Colonic mucosa (tissue), 4 donors: ENCODE measurements at regions not wholly inside any gene's neighbourhood (a gene's known extent, or its start where the extent isn't known, plus 50 kb on each side); places are given as distances from the start of the nearest gene placed in this dataset.

Source experiments
- DNase-seq: peaks from one replicate; pipeline ENCODE4 v3.0.0-alpha.2; 2020
- H3K27ac ChIP-seq: fragments of 200-600 bp; one replicate; pipeline ENCODE4 v1.8.0; 2021
- H3K27me3 ChIP-seq: fragments of 200-600 bp; one replicate; pipeline ENCODE4 v1.8.0; 2021
- H3K36me3 ChIP-seq: fragments of 200-600 bp; one replicate; pipeline ENCODE4 v1.8.0; 2021
- H3K4me1 ChIP-seq: fragments of 200-600 bp; one replicate; pipeline ENCODE4 v1.8.0; 2021; ENCODE audit warnings: mild to moderate bottlenecking
- H3K4me3 ChIP-seq: fragments of 200-600 bp; one replicate; pipeline ENCODE4 v1.8.0; 2021
- H3K9ac ChIP-seq, 2 donors: one replicate each; pipeline ENCODE4 v1.7.0; 2013; ENCODE audit warnings: control low read depth in 2 of 2, low read depth in 2 of 2, low read length in 2 of 2
- H3K9me3 ChIP-seq: fragments of 200-600 bp; one replicate; pipeline ENCODE4 v1.8.0; 2021
- intact Hi-C: fragments of 100-400 bp; cut with DNase I; formaldehyde crosslinking; loops from one replicate; pipeline ENCODE4 v1.14.1; 2022
- TF ChIP-seq, protein P1 (sequence below): fragments of 200-600 bp; IDR thresholded peaks from one replicate; pipeline ENCODE4 v1.8.0; 2022; ENCODE audit warnings: antibody characterized with exemption, mild to moderate bottlenecking
- donor health status: healthy.
- donor health status: DM: no; HTN: no; CAD: no.
- donor health status: DM: no; HTN: no; CAD: no.

GRCh38 chr14:94932589-94932988 lies 162.7 kb upstream of the GSC start:
- H3K36me3 ChIP-seq = no peaks in the 10 kb centered on the region
- intact Hi-C loops = no loop called here
- no peak overlapping the region for H3K27ac ChIP-seq
- H3K27me3 ChIP-seq = no peaks in the 10 kb centered on the region
- TF ChIP-seq, protein P1, sequence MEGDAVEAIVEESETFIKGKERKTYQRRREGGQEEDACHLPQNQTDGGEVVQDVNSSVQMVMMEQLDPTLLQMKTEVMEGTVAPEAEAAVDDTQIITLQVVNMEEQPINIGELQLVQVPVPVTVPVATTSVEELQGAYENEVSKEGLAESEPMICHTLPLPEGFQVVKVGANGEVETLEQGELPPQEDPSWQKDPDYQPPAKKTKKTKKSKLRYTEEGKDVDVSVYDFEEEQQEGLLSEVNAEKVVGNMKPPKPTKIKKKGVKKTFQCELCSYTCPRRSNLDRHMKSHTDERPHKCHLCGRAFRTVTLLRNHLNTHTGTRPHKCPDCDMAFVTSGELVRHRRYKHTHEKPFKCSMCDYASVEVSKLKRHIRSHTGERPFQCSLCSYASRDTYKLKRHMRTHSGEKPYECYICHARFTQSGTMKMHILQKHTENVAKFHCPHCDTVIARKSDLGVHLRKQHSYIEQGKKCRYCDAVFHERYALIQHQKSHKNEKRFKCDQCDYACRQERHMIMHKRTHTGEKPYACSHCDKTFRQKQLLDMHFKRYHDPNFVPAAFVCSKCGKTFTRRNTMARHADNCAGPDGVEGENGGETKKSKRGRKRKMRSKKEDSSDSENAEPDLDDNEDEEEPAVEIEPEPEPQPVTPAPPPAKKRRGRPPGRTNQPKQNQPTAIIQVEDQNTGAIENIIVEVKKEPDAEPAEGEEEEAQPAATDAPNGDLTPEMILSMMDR = no peak
- no peak for DNase-seq
- H3K9me3 ChIP-seq = no peaks in the 10 kb centered on the region
- H3K4me1 ChIP-seq = no peaks in the 10 kb centered on the region
- H3K4me3 ChIP-seq = no peak overlapping the region
- no peak overlapping the region for H3K9ac ChIP-seq

DNA sequence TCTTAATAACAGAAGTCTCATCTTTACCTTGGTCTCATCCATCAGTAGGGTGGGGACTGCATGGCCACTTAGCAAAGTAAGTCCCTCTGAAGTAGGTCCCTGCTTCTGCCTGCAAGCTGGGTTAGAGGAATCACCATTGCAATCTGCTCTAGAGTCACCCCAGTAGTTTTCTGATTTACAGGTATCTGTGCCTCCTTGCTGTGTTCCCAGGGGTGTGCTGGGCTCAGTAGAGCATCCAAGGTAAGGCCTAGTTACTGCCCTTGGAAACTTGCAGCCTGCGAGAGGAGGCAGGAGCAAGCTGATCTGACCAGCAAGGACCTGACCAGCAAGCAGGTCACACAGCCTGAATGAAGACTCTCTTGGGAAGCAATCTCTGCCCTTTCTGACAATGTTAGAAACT lies 160.8 kb upstream of the GSC start:
- intact Hi-C loops = no loop called here
- Histone ChIP-seq H3K27ac (no peak overlapping the region), H3K4me3 (no peak overlapping the region), H3K9ac (no peak overlapping the region), H3K27me3 (no peaks in the 10 kb centered on the region), H3K4me1 (no peaks in the 10 kb centered on the region), H3K9me3 (no peaks in the 10 kb centered on the region), H3K36me3 (no peaks in the 10 kb centered on the region)
- DNase-seq = no peak
- TF ChIP-seq, protein P1 = no peak

- no peak for DNase-seq
- no peaks in the 10 kb centered on the region for H3K27me3 ChIP-seq
- no peak overlapping the region for H3K27ac ChIP-seq
- no peak overlapping the region for H3K4me3 ChIP-seq
- intact Hi-C loops = no loop called here
- no peaks in the 10 kb centered on the region for H3K9me3 ChIP-seq
- TF ChIP-seq, protein P1 = no peak
- H3K36me3 ChIP-seq = no peaks in the 10 kb centered on the region
- H3K9ac ChIP-seq = no peak overlapping the region
- no peaks in the 10 kb centered on the region for H3K4me1 ChIP-seq
Measured at GRCh38 chr14:94929354-94929753, 159.4 kb upstream of the GSC start.

DNA sequence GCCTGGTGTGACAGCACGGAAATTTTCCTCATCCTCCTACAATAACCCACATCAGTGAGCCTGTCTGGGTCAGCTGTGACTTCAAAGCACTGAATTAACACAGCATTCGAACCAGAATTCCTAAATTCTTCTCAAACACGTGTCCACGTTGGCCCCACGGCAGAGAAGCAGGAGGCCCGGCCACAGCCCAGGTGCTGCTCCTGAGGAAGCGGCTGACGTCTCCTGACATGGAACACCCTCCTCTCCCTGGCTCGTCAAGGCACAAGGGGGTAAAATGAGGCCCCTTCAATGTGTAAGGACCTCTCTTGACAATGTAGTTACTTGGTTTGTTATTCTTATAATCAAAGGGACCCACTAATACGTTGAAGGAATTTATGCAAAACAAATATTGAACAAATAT lies 156.3 kb upstream of the GSC start:
- DNase-seq = no peak
- H3K9ac ChIP-seq = no peak overlapping the region
- no peaks in the 10 kb centered on the region for H3K9me3 ChIP-seq
- H3K4me3 ChIP-seq = no peak overlapping the region
- no peaks in the 10 kb centered on the region for H3K4me1 ChIP-seq
- no peaks in the 10 kb centered on the region for H3K27me3 ChIP-seq
- H3K27ac ChIP-seq = no peak overlapping the region
- H3K36me3 ChIP-seq = no peaks in the 10 kb centered on the region
- TF ChIP-seq, protein P1 = no peak
- intact Hi-C loops = no loop called here

- DNase-seq = no peak
- H3K4me3 ChIP-seq = no peak overlapping the region
- no peaks in the 10 kb centered on the region for H3K9me3 ChIP-seq
- no peaks in the 10 kb centered on the region for H3K36me3 ChIP-seq
- intact Hi-C loops = no loop called here
- H3K9ac ChIP-seq = no peak overlapping the region
- no peaks in the 10 kb centered on the region for H3K4me1 ChIP-seq
- no peak overlapping the region for H3K27ac ChIP-seq
- no peaks in the 10 kb centered on the region for H3K27me3 ChIP-seq
- TF ChIP-seq, protein P1 = no peak
Measured at GRCh38 chr14:94925416-94926173, 155.7 kb upstream of the GSC start.
